HG03565 (cell line): ENCODE measurements at regions not wholly inside any gene's neighbourhood (a gene's known extent, or its start where the extent isn't known, plus 50 kb on each side); places are given as distances from the start of the nearest gene placed in this dataset.
"Not testable (repeated sequence)": the region's sequence is repeated elsewhere in the genome, so short reads cannot be mapped to it uniquely, and the experiment has no call there.

Experiments used
- ATAC-seq: cut with Tn5 transposase; IDR thresholded peaks from one replicate; pipeline ENCODE4 v1.9.1; 2021; ENCODE audit warnings: mild to moderate bottlenecking, moderate library complexity; ENCODE audit not compliant: unreplicated experiment

DNA sequence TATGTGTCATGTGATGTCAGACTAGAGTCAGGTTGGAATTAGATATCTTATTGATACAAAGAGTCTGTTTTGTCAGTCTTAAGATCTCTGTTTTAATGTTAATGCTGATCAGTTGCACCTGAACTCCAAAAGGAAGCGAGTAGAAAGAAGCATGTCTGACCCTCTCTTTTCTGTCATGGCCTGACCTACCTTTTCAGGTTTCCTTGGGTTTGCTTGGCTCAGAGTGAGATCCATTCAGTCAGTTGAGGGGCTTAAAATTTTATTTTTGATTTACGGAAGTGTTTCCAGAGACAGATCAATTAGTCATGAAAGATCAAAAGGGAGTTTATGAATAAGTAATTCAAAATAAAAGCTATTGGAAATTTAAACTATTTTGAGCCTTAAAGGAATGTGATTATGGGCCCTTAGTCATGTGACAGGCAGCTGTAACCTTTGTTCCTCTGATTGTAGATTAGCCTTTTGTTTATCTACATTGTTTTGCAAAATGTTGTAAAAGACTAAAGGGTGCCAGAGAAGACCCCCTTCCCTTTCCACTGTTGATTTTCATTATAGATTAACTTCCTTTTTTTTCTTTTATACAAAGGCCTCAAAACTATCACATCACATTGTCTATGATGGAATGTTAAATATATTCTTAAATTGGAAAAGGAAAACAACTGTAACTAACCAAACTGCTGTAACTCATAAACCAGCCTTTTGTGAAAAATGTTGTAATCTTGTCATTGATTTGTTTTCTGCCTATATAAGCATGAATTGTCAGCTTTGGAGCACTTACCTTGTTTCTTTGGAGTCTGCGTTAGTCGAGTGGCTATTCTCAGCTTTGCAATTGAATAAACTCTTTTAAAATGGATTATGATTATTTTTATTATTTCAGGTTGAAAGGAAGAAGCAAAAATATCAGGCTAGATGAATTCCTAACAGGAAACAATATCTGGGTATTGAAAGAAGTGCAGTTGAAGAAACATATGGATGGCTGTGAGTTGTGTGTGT, 195.5 kb upstream of the MBL2 start:
- no peak for ATAC-seq

DNA sequence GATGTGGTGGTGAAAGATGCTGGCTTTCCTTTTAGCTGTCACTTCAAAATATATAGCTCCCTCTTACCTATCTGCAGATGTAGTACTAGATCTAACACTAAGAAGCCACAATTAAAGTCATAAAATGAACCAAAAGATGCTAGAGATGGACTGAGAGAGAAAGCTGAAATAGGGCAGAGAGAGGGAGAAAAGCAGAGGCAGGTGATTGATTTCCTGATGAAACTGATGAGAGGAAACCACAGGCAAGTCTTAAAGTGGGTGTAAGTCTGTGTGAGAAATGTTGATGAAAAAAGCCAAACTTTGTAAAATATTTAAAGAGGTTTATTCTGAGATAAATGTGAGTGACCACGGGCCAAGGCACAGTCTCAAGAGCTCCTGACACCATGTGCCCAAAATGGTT, 194.3 kb upstream of the MBL2 start:
- no peak for ATAC-seq

DNA sequence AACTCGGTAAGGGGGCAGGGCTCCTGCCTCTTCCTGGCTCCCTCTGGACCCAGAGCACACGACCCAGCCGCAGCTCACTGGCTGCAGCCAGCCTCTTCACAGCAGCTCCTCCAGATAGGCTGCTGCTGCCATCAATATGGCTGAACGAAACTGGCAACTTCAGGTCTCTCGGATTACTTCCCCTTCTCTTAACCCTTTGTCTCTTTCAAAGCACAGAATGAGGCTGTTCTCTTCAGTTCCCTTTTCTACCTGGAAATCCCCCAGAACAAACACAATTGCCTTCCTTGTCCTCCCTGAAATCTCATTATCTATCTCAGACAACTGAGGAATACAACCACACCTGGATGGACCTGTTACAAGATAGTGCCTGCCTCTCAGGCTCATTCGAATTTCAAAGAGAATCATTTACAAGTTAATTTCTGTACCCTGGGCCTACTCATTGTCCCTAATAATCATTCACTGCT, 193.4 kb upstream of the MBL2 start:
- peak; percentile 99 for ATAC-seq

DNA sequence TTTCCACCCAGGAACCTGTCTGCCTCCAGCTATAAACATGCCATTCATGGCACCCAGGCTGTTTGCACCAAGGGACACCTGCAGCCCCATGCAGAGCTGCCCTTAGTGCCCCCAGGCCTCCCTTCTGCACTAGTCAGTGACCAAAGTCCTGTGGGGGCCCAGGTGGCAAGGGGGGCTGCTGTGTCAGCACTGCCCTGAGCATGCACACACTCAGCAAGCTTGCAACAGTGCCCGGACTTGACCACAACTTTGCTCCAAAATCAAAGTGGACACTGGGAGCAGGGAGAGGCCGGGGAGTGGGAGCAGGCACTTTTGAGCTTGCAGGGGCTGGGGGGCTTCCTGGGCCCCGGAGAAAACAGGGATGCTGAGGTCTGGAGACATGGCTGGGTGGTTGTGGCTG, 192.9 kb upstream of the MBL2 start:
- no peak for ATAC-seq

DNA sequence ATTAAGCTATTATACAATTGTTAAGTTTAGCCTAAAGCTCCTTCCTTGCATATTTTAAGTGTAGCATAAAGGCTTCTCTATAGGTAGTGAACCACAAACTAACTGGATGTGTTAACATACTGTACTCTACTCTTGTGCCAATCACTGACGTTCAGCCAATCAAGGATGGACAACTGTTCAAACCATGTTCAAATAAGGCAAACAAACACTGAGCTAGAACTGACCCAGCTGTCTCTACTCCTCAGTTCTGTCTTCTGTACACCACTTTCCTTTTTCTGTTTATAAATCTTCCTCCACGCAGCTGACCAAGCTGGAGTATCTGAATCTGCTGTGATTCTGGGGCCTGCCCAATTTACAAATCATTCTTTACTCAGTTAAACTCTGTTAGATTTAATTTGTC, 188.7 kb upstream of the MBL2 start:
- ATAC-seq, result no peak

DNA sequence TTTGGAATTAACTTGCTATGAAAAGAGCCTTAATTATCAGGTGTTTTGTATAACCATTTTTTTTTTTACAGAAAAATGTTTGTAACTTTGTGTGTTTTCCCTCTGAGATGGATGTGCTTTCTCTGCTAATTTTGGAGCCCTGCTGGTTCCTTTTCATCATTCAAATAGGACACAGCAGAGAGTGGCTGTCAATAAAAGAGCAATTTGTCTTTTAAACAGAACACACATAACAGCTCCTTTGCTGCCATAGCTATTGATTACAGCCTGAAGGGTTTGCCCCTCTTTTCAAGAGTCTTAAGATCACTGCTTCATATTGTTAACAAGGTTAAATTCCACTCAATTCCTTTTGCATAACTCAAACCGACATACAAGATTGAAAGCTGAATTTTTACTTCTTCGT, 187.2 kb upstream of the MBL2 start:
- no peak for ATAC-seq

DNA sequence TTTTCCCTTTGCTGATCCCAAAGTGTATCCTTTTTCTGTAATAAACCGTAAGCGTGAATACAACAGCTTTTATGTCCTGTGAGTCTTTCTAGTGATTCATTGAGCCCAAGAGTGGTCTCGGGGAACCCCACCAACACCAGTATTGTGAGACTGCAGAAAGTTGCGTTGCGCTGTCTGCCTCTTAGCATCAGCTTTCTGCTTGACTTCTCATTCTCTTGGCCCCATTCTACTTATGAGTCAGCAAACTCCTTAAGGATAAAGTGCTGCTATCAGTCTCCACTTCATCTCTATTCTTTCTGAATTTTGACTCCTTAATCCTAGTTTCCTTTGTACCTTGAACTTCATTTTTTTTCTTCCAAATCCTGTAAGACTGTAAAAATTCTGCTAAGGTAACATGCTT, 184.3 kb upstream of the MBL2 start:
- no peak for ATAC-seq

DNA sequence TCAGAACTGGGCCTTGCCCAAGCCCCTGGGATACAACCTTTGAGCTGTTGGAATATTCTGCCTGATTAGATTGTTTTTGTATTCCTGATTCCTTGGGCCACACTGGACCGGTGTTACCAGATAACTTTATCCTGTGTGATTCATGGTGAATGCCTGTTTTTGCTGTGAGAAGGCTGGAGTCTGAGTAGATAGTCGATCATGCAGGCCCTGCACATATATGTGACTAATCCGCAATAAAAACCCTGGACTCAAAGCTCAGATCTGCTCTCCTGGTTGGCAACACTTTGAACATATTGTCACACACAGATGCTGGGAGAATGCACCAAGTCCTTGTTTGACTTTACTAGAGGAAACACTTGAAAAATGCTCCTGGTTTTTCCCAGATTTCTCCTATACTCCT, 183.9 kb upstream of the MBL2 start:
- ATAC-seq, result no peak

DNA sequence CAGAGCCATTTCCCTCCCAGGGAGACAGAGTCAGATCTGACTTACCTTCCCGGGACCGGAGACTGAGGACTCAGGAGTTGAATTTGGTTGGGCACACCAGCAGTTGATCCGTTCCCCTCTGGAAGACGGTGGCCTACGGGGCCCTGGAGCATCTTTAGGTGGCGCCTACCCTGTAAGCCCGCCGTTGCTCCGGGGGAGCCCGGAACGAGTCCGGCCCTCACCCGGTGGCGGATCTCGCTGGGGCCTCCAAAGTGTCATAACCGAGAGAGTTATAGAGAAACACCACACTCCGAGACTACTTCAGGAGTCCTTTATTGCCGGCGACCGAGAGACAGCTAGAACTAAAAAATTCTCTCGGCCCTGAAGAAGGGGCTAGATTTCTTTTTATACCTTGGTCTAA, 182.8 kb upstream of the MBL2 start:
- no peak for ATAC-seq

DNA sequence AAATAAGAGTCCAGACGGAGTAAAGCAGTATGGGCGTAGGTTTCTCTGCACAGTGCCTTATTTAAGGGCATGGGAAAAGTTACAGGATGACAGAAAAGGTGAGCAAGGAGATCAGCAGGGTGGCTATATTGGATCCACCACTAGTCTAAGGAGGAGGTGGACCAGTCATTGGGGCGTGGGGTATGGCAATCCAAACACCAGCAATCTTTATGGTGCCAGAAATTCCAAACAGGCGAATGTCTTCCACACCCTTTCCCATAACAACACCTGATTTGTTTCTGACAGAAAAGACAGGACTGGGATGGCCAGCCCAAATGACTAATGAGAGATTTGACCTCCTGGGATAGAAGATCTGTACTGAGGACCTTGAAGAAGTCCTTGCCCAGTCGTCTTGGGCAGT, 181.8 kb upstream of the MBL2 start:
- no peak for ATAC-seq

DNA sequence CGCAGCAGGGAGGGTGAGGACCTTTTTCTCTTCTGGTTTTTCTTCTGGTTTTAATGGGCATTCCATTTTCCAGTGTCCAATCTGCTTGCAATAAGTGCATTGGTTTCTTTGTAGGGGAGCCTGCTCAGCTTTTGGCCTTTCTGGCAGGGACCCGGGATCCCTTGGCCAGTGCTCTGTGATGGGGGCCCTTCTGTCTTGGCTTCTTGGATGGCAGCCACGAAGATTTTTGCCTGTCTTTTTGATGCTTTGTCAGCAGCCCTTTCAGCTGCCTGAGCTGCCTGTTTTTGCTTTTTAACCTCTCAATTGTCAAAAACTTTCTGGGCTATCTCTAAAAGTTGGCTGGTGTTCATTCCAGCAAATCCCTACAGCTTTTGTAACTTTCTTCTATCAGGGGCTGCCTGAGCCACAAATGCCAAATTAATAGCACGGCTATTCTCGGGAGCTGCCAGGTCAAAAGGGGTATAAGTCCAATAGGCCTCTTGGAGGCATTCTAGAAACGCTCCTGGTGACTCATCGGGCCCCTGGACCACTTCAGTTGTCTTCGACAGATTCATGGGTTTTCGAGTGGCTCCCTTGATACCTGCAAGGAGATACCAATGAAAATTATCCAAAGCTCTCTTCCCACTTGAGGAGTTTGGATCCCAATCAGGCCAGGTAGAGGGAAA, 179.9 kb upstream of the MBL2 start:
- no peak for ATAC-seq

DNA sequence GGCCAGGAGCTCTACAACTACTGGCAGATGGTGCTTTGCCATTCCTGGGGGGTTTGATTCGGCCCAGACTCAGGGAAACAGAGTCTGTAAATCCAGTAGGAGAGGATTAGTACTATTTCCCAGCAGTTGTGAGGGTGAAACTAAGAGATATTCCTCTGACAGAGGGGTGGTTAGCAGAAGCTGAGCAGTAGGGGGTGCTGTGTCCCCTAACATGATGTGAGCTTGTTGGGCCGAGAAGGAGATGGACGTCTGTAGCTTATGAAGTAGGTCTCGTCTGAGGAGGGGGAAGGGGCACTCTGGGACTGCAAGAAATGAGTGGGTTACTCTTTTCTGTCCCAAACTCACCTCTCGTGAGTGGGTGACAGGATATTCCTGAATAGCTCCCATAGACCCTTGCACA, 179.2 kb upstream of the MBL2 start:
- peak; percentile 94 for ATAC-seq

DNA sequence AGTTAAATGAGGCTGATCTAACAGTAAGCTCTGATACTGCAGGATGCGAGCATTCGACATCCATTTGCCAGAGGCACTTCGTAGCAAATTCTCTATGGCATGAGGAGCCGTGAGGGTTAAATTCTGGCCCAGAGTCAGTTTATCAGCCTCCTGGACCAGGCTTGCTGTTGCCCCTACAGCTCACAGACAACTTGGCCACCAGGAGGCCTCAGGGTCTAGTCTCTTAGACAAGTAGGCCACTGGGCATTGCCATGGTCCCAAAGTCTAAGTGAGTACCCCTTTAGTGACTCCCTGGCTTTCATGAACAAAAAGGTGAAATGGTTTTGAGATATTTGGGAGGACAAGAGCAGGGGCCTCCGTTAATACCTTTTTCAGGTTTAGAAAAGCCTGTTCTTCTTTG, 178.0 kb upstream of the MBL2 start:
- ATAC-seq, result no peak

DNA sequence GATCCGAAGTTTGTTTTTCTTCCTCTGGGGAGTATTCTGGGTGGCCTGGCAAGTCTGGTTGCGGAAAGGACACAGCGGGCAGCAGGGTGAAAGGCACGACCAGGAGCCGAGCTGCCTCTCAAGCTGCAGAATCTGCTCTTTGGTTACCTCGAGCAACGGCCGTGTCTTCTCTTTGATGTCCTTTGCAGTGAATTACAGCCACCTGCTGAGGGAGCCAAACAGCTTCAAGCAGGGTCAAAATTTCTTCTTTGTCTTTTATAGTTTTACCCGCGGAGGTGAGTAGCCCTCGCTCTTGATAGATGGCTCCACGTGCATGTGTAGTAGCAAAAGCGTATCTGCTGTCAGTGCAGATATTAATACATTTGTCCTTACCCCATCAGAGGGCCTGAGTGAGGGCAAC, 177.3 kb upstream of the MBL2 start:
- ATAC-seq, result no peak

DNA sequence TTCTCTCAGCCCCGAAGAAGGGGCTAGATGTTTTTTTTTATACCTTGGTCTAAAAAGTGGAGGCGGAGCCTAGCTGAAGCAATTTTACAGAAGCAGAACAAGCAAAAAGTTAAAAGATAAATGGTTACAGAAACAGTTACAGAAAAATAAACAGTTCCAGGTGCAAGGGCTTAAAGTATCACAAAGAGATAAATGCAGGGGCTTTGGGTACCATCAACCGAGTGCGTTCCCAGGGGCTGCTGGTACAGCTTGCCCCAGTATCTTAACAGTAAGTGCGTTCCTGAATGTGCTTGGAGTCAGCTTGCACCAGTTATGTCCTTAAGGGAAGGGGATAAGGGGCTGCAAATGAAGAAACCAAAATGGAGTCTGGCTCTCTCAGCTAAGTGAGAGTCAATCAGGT, 173.9 kb upstream of the MBL2 start:
- no peak for ATAC-seq

DNA sequence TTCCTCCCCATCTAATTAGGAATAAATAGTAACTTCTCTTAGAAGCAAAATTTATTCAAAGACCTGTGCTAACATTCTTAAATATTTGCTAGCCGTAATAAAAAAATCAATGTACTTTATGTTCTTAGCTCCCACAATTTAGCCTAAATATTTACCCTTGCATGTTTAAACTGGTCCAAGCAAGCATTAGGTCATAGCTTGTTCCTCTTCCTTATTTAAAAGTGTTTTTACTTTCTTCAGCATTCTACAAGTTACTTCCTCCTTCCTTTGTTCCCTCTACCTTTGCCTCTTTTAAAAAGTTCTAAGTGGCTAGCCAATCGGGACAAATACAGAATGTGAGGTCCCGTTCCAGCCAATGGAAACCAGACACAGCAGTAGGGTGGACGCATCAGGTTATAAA, 172.9 kb upstream of the MBL2 start:
- ATAC-seq, result not testable (repeated sequence)

DNA sequence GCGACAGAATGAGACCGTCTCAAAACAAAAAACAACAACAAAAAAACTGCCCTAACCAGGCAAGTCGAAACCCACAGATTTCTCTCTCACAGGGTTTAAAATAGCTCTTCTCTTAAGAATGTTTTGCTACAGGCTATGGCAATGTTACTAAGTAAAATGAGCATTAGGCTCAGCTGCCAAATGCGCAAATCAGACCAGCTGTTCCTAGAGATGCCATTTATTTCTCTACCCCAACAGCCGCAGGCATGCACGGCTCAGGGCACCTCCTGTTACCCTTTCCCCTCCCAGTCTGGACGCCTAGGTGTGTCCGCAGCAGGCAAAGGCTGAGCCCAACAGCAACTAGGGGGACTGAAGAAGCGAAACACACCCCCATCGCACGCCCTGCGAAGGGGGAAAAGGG, 168.3 kb upstream of the MBL2 start:
- no peak for ATAC-seq

DNA sequence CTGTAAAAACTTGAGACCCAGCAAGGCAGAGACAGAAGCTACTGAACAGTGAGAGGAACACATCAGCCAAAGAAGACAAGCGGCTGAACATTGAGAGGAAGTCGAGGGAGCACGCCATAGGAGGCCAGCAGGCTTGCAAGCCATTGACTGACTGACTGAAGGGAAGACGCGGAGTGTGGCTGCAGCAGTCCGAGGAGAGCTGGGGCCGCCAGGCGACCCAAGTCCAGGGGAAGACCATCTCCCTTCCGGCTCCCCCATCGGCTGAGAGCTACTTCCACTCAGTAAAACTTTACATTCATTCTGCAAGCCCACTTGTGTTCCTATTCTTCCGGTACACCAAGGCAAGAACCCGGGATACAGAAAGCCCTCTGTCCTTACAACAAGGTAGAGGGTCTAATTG, 167.3 kb upstream of the MBL2 start:
- no peak for ATAC-seq

DNA sequence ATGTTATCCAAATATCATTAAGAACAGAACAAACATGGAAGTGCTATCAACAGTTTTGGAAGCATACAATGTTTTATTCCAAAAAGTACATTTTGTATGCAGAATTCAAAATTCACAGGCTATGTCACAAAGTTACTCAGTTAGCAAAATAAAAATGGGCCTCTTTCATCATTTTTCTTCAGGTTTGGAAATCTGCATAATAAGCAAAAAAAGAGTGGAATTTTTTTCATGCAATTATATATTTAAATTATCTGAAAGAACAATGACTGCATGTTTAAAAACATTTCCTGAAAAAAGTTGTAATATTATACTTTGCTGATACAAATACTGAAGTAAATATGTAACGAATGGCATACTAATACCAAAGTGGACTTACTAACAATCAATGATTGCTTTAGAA, 161.2 kb upstream of the MBL2 start:
- ATAC-seq, result no peak

DNA sequence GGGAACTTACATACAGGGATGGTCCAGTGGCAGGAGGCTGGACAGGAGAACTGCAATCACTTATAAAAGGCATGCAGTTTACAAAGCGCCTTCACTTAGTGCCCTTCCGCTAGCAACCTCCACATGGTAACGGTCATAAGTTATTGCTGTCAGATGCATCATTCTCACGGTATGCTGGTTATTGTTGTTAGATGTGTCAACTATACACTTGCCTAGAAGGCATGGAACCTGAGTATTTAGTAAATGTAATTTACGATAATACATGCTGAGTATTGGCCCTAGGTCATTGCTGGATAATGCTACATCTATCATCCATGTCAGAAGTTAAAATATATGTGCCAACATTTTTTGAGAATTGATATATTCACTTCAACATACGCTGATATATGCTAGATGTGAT, 155.1 kb upstream of the MBL2 start:
- no peak for ATAC-seq

DNA sequence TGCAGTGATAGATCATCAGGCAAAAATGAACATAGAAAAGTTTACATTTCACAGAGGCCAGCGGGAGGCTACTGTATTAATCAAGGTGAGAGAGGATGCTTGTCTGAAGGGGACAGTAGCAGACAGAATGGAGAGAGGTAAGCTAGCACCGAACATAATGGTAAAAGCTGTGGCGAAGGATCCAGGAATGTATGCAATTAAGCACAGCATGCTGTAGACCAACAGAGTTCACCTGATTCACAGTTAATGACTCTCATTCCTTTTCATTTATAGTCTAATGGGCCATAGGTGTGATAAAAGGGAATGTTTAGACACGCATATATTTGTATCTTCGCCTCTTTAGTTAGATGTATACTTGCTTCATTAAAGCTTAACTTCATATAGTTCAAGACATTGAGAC, 150.9 kb upstream of the MBL2 start:
- no peak for ATAC-seq

DNA sequence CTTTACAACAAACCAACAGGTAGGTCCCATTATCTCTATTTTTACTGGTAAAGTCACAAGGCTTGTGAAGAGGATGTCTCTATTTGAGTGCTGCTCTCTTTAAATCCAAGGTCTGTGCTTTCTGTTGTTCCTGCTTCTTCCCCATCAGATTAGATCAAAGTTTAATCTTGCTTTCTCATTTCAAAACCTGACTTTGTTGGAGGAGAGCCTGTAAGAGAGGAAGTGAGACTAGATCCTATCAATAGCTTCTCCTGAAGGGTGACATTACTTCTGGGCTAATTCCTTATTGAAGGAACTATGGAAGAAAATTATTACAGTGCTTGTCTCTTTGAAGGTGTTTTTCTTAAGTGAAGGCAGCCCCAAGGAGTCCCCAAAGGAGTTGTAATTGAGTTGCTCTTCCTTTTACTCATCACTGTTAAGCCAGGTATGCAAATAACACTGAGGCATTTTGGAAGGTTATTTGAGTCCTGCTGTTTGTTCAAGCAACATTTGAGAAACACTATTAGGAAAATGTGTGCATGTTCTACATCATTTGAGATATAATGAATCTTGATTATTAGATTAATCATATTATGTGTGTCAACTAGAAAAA, 146.2 kb upstream of the MBL2 start:
- ATAC-seq, result no peak
